Testis (tissue), 2 donors: ENCODE measurements at regions not wholly inside any gene's neighbourhood (a gene's known extent, or its start where the extent isn't known, plus 50 kb on each side); places are given as distances from the start of the nearest gene placed in this dataset.

Source experiments
- DNase-seq: peaks from one replicate; pipeline ENCODE4 v3.0.0-alpha.2; 2019
- H3K27ac ChIP-seq, 2 donors: fragments of 200-600 bp; sonication (generic); one replicate each; pipeline ENCODE4 v1.5.1; 2019
- H3K27me3 ChIP-seq: fragments of 200-600 bp; sonication (generic); one replicate; pipeline ENCODE4 v1.5.1; 2019
- H3K36me3 ChIP-seq: fragments of 200-600 bp; sonication (generic); one replicate; pipeline ENCODE4 v1.5.1; 2017; ENCODE audit warnings: low read depth; ENCODE audit errors: missing control alignments
- H3K4me1 ChIP-seq: fragments of 200-600 bp; sonication (generic); one replicate; pipeline ENCODE4 v1.5.1; 2019
- H3K4me3 ChIP-seq, 2 donors: fragments of 200-600 bp; sonication (generic); one replicate each; pipeline ENCODE4 v1.5.1; 2017 to 2019
- H3K9me3 ChIP-seq: fragments of 200-600 bp; sonication (generic); one replicate; pipeline ENCODE4 v1.5.1; 2017
- POLR2A ChIP-seq: fragments of 450-650 bp; IDR thresholded peaks from one replicate; pipeline ENCODE4 v1.6.1; 2017; ENCODE audit warnings: antibody characterized with exemption, mild to moderate bottlenecking, moderate library complexity
- WGBS, 2 donors: methylation state at CpG; one replicate each; pipeline ENCODE4 v1.1.5; 2018; 5-methylcytosine and 5-hydroxymethylcytosine counted together
- intact Hi-C: fragments of 100-400 bp; cut with DNase I; formaldehyde crosslinking; loops from one replicate; pipeline ENCODE4 v1.15.1; 2023; ENCODE audit warnings: low total_unique reads
- TF ChIP-seq, protein P1 (sequence below), 3 experiments: fragments of 450-650 bp in 2 of 3; fragments of 200-600 bp in 1 of 3; sonication (generic) in 1 of 3; IDR thresholded peaks; one replicate each; pipeline ENCODE4 v1.5.1; 2016 to 2019; ENCODE audit warnings: antibody characterized with exemption in 3 of 3, mild to moderate bottlenecking in 2 of 3, moderate library complexity in 1 of 3

DNA sequence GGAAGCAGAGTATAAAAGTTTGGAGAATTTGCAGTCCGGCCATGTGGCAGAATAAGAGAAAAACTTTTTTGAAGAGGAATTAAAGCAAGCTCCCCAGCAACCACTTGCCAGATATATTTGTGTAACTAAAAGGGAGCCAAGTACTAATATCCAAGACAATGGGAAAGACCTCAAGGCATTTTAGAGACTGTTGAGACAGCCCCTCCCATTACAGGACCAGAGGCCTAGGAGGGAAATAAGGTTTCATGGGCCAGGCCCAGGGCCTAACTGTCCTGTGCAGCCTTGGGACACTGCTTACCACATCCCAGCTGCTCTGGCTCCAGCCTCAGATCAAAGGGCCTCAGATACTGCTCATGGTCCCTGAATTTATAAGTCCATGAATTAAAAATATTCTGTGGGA lies 659.4 kb downstream of the PCDH19 start:
- no peak overlapping the region for H3K4me3 ChIP-seq
- no peaks in the 10 kb centered on the region for H3K36me3 ChIP-seq
- H3K27me3 ChIP-seq = no peaks in the 10 kb centered on the region
- intact Hi-C loops = no loop called here
- WGBS, 2 donors = 87 to 89% methylated on average over 1 of the region's 1 CpG
- no peaks in the 10 kb centered on the region for H3K9me3 ChIP-seq
- DNase-seq = no peak
- no peaks in the 10 kb centered on the region for H3K4me1 ChIP-seq
- no peak for TF ChIP-seq POLR2A
- TF ChIP-seq, protein P1, sequence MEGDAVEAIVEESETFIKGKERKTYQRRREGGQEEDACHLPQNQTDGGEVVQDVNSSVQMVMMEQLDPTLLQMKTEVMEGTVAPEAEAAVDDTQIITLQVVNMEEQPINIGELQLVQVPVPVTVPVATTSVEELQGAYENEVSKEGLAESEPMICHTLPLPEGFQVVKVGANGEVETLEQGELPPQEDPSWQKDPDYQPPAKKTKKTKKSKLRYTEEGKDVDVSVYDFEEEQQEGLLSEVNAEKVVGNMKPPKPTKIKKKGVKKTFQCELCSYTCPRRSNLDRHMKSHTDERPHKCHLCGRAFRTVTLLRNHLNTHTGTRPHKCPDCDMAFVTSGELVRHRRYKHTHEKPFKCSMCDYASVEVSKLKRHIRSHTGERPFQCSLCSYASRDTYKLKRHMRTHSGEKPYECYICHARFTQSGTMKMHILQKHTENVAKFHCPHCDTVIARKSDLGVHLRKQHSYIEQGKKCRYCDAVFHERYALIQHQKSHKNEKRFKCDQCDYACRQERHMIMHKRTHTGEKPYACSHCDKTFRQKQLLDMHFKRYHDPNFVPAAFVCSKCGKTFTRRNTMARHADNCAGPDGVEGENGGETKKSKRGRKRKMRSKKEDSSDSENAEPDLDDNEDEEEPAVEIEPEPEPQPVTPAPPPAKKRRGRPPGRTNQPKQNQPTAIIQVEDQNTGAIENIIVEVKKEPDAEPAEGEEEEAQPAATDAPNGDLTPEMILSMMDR (IDR thresholded peaks at IDR 0.05) = no peak
- H3K27ac ChIP-seq = no peak overlapping the region

DNA sequence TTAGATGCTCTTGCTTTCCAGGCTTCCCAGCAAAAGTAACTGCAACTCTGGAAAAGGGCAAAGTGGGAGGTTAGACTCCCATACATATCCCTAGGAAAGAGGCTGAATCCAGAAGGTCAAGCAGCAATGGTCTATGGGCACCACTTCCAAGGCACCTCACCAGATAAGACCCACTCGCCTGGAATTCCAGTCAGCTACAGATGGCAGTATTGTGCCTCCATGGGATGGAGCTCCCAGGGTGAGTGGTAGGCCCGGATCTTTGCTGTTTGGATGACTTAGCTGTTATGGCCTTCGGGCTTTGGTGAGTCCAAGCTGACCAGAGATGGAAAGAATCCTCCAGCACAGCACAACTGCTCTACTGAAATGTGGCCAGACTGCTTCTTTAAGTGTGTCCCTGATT lies 688.0 kb downstream of the PCDH19 start:
- H3K36me3 ChIP-seq = no peaks in the 10 kb centered on the region
- H3K4me1 ChIP-seq = no peaks in the 10 kb centered on the region
- no peak for TF ChIP-seq POLR2A
- TF ChIP-seq, protein P1 (IDR thresholded peaks at IDR 0.05) = no peak
- DNase-seq = no peak
- intact Hi-C loops = no loop called here
- 64% methylated on average over 2 of the region's 3 CpGs; no CpG with 5 or more reads in 1 of the 2 donors for WGBS, 2 donors
- no peak overlapping the region for H3K27ac ChIP-seq
- H3K4me3 ChIP-seq = no peak overlapping the region
- H3K27me3 ChIP-seq = no peaks in the 10 kb centered on the region
- no peaks in the 10 kb centered on the region for H3K9me3 ChIP-seq

DNA sequence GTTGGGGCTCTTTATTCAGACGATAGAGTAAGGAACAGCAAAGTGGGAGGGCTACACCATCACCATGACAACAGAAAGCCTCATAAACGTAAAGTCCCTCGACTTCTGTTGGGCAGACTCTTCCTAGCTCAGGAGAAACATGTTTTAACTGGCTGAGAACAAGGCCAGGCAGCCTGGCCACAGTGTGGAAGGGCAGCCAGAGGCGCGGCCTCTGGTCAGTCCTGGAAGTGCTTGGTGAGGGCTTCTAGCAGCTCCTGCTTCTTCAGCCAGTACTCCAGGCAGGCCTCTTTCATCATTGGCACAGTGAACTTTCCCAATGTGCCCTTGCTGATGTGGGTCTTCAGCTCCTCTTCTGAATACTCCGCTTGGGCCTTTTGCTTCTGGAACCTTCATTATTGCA lies 690.9 kb downstream of the PCDH19 start:
- Histone ChIP-seq H3K27me3 (no peaks in the 10 kb centered on the region), H3K9me3 (no peaks in the 10 kb centered on the region), H3K4me1 (no peaks in the 10 kb centered on the region), H3K36me3 (no peaks in the 10 kb centered on the region), H3K27ac (no peak overlapping the region), H3K4me3 (no peak overlapping the region)
- DNase-seq = no peak
- WGBS, 2 donors = 83 to 91% methylated on average over 4 to 6 of the region's 6 CpGs
- intact Hi-C loops = no loop called here
- no peak for TF ChIP-seq POLR2A
- TF ChIP-seq, protein P1 (IDR thresholded peaks at IDR 0.05) = no peak

DNA sequence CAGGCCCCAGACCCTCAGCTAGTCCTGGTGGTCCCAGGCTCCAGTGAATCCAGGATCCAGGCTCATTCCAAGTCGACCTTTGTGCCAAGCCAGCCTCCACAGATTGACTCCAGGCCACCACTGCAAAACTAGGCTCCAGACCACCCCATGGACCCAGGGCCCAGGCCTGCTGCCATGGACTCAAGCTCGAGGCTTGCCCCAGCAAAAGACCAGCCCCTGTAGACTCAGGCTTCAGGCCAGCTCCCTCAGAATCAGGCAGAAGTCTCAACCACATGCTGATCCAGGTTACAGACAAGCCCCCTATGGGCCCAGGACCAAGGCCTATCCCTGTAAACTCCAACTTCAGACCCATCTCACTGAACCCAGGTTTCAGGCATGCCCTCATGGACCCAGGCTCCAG lies 692.4 kb downstream of the PCDH19 start:
- no peaks in the 10 kb centered on the region for H3K36me3 ChIP-seq
- no peak for DNase-seq
- 80% methylated on average over 1 of the region's 2 CpGs; no CpG with 5 or more reads in 1 of the 2 donors for WGBS, 2 donors
- H3K27ac ChIP-seq = no peak overlapping the region
- intact Hi-C loops = no loop called here
- no peak overlapping the region for H3K4me3 ChIP-seq
- H3K27me3 ChIP-seq = no peaks in the 10 kb centered on the region
- TF ChIP-seq, protein P1 (IDR thresholded peaks at IDR 0.05) = no peak
- TF ChIP-seq POLR2A = no peak
- no peaks in the 10 kb centered on the region for H3K9me3 ChIP-seq
- no peaks in the 10 kb centered on the region for H3K4me1 ChIP-seq

DNA sequence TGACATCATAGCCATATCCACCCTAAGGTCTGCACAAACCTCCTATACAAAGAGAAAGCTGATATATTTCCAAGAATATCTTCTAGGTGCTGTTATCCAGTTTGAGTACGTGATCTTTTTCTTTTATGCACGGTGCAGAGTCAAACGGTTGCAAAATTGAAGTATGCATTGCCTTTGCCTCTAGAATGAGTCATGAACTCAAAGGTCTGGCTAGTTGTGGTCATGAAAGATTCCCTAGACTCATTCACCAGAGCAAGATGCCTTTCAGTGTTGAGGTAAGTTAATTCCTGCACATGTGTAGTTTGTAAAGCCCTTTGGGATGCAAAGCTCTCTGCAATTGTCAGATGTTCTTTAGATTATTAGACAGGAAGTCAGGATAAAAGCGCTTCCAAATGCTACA lies 704.4 kb downstream of the PCDH19 start:
- no peak overlapping the region for H3K27ac ChIP-seq
- no peaks in the 10 kb centered on the region for H3K4me1 ChIP-seq
- no peaks in the 10 kb centered on the region for H3K36me3 ChIP-seq
- no peak overlapping the region for H3K4me3 ChIP-seq
- H3K9me3 ChIP-seq = no peaks in the 10 kb centered on the region
- TF ChIP-seq POLR2A = no peak
- TF ChIP-seq, protein P1 (IDR thresholded peaks at IDR 0.05) = no peak
- DNase-seq = no peak
- H3K27me3 ChIP-seq = no peaks in the 10 kb centered on the region
- intact Hi-C loops = no loop called here
- WGBS, 2 donors = 78% methylated on average over 4 of the region's 4 CpGs
